MM.1S (cell line): ENCODE measurements at regions not wholly inside any gene's neighbourhood (a gene's known extent, or its start where the extent isn't known, plus 50 kb on each side); places are given as distances from the start of the nearest gene placed in this dataset.

Experiments
- EZH2 ChIP-seq: fragments of 300-600 bp; sonication (generic); optimal IDR thresholded peaks from 2 replicates; pipeline ENCODE3; 2017; ENCODE audit warnings: low read depth, mild to moderate bottlenecking, antibody characterized with exemption, low read length, mixed read lengths
- EZH2phosphoT487 ChIP-seq: fragments of 300-600 bp; sonication (generic); IDR thresholded peaks from 2 replicates; pipeline ENCODE4 v1.6.1; 2018; ENCODE audit warnings: antibody characterized with exemption, low read length
- TF ChIP-seq, protein P1 (sequence below): fragments of 300-600 bp; sonication (generic); IDR thresholded peaks from 2 replicates; pipeline ENCODE4 v1.5.1; 2016; ENCODE audit warnings: antibody characterized with exemption, low read length, mixed read lengths

GRCh38 chr6:100979267-100979666, 98.1 kb upstream of the ASCC3 start:
- TF ChIP-seq, protein P1, sequence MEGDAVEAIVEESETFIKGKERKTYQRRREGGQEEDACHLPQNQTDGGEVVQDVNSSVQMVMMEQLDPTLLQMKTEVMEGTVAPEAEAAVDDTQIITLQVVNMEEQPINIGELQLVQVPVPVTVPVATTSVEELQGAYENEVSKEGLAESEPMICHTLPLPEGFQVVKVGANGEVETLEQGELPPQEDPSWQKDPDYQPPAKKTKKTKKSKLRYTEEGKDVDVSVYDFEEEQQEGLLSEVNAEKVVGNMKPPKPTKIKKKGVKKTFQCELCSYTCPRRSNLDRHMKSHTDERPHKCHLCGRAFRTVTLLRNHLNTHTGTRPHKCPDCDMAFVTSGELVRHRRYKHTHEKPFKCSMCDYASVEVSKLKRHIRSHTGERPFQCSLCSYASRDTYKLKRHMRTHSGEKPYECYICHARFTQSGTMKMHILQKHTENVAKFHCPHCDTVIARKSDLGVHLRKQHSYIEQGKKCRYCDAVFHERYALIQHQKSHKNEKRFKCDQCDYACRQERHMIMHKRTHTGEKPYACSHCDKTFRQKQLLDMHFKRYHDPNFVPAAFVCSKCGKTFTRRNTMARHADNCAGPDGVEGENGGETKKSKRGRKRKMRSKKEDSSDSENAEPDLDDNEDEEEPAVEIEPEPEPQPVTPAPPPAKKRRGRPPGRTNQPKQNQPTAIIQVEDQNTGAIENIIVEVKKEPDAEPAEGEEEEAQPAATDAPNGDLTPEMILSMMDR = no peak
- no peak for TF ChIP-seq EZH2phosphoT487
- TF ChIP-seq EZH2 = no peak
